ENCODE measurements at regions not wholly inside any gene's neighbourhood (a gene's known extent, or its start where the extent isn't known, plus 50 kb on each side); places are given as distances from the start of the nearest gene placed in this dataset.

DNA sequence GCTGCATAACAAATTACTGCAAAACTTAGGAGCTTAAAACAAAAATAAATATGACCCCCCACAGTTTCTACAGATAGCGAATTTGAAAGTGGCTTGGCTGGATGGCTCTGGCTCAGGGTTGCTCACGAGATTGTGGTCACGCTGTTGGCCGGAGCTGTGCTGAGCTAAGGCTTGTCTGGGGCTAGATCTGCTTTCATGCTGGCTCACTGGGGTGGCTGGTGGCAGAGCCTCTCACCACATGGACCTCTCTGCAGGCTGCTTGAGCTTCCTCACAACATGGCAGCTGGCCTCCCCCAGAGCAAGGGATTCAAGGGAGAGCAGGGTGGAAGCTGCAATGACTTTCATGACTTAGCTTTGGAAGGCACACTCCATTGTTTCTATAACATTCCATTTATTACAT lies 354.1 kb downstream of the SHQ1 start:
- no peak overlapping the region for H3K27ac ChIP-seq (ENCODE audit: low read depth)
- H2AFZ ChIP-seq: no peak overlapping the region; the same call in 1 of the 2 replicates
- Mint-ChIP-seq H3K27ac (no peak overlapping the region), H3K4me1 (peaks cover 12% of the 10 kb centered on the region; the same call in 2 of the 3 replicates), H3K9me3 (0 out of 3 replicates have a peak, but pooled peaks cover 8% of the 10 kb centered on the region), H3K4me3 (no peak overlapping the region), H3K36me3 (ENCODE audit: low read depth) (no peaks in the 10 kb centered on the region), H3K27me3 (ENCODE audit: insufficient read depth, low read depth, poor library complexity) (peaks cover 9% of the 10 kb centered on the region)
- no peaks in the 10 kb centered on the region for H4K20me1 ChIP-seq (replicated peaks; ENCODE audit: insufficient read depth)
- H3K4me1 ChIP-seq (ENCODE audit: insufficient read depth): peaks cover 6% of the 10 kb centered on the region; the same call in 1 of the 2 replicates
- no peak for TF ChIP-seq EZH2phosphoT487 (IDR thresholded peaks at IDR 0.05; ENCODE audit: unreplicated experiment)
- TF ChIP-seq, protein P1, sequence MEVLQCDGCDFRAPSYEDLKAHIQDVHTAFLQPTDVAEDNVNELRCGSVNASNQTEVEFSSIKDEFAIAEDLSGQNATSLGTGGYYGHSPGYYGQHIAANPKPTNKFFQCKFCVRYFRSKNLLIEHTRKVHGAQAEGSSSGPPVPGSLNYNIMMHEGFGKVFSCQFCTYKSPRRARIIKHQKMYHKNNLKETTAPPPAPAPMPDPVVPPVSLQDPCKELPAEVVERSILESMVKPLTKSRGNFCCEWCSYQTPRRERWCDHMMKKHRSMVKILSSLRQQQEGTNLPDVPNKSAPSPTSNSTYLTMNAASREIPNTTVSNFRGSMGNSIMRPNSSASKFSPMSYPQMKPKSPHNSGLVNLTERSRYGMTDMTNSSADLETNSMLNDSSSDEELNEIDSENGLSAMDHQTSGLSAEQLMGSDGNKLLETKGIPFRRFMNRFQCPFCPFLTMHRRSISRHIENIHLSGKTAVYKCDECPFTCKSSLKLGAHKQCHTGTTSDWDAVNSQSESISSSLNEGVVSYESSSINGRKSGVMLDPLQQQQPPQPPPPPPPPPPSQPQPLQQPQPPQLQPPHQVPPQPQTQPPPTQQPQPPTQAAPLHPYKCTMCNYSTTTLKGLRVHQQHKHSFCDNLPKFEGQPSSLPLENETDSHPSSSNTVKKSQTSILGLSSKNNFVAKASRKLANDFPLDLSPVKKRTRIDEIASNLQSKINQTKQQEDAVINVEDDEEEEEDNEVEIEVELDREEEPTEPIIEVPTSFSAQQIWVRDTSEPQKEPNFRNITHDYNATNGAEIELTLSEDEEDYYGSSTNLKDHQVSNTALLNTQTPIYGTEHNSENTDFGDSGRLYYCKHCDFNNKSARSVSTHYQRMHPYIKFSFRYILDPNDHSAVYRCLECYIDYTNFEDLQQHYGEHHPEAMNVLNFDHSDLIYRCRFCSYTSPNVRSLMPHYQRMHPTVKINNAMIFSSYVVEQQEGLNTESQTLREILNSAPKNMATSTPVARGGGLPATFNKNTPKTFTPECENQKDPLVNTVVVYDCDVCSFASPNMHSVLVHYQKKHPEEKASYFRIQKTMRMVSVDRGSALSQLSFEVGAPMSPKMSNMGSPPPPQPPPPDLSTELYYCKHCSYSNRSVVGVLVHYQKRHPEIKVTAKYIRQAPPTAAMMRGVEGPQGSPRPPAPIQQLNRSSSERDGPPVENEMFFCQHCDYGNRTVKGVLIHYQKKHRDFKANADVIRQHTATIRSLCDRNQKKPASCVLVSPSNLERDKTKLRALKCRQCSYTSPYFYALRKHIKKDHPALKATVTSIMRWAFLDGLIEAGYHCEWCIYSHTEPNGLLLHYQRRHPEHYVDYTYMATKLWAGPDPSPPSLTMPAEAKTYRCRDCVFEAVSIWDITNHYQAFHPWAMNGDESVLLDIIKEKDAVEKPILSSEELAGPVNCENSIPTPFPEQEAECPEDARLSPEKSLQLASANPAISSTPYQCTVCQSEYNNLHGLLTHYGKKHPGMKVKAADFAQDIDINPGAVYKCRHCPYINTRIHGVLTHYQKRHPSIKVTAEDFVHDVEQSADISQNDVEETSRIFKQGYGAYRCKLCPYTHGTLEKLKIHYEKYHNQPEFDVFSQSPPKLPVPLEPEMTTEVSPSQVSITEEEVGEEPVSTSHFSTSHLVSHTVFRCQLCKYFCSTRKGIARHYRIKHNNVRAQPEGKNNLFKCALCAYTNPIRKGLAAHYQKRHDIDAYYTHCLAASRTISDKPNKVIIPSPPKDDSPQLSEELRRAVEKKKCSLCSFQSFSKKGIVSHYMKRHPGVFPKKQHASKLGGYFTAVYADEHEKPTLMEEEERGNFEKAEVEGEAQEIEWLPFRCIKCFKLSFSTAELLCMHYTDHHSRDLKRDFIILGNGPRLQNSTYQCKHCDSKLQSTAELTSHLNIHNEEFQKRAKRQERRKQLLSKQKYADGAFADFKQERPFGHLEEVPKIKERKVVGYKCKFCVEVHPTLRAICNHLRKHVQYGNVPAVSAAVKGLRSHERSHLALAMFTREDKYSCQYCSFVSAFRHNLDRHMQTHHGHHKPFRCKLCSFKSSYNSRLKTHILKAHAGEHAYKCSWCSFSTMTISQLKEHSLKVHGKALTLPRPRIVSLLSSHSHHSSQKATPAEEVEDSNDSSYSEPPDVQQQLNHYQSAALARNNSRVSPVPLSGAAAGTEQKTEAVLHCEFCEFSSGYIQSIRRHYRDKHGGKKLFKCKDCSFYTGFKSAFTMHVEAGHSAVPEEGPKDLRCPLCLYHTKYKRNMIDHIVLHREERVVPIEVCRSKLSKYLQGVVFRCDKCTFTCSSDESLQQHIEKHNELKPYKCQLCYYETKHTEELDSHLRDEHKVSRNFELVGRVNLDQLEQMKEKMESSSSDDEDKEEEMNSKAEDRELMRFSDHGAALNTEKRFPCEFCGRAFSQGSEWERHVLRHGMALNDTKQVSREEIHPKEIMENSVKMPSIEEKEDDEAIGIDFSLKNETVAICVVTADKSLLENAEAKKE (CRISPR knock-in tag; IDR thresholded peaks at IDR 0.05): no peak
- TF ChIP-seq JUNB (IDR thresholded peaks at IDR 0.05; ENCODE audit: unreplicated experiment): no peak
- no peak for TF ChIP-seq CREB1 (CRISPR knock-in tag; IDR thresholded peaks at IDR 0.05; ENCODE audit: low read depth)
- TF ChIP-seq, protein P2, sequence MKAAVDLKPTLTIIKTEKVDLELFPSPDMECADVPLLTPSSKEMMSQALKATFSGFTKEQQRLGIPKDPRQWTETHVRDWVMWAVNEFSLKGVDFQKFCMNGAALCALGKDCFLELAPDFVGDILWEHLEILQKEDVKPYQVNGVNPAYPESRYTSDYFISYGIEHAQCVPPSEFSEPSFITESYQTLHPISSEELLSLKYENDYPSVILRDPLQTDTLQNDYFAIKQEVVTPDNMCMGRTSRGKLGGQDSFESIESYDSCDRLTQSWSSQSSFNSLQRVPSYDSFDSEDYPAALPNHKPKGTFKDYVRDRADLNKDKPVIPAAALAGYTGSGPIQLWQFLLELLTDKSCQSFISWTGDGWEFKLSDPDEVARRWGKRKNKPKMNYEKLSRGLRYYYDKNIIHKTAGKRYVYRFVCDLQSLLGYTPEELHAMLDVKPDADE (IDR thresholded peaks at IDR 0.05): no peak
- TF ChIP-seq, protein P3, sequence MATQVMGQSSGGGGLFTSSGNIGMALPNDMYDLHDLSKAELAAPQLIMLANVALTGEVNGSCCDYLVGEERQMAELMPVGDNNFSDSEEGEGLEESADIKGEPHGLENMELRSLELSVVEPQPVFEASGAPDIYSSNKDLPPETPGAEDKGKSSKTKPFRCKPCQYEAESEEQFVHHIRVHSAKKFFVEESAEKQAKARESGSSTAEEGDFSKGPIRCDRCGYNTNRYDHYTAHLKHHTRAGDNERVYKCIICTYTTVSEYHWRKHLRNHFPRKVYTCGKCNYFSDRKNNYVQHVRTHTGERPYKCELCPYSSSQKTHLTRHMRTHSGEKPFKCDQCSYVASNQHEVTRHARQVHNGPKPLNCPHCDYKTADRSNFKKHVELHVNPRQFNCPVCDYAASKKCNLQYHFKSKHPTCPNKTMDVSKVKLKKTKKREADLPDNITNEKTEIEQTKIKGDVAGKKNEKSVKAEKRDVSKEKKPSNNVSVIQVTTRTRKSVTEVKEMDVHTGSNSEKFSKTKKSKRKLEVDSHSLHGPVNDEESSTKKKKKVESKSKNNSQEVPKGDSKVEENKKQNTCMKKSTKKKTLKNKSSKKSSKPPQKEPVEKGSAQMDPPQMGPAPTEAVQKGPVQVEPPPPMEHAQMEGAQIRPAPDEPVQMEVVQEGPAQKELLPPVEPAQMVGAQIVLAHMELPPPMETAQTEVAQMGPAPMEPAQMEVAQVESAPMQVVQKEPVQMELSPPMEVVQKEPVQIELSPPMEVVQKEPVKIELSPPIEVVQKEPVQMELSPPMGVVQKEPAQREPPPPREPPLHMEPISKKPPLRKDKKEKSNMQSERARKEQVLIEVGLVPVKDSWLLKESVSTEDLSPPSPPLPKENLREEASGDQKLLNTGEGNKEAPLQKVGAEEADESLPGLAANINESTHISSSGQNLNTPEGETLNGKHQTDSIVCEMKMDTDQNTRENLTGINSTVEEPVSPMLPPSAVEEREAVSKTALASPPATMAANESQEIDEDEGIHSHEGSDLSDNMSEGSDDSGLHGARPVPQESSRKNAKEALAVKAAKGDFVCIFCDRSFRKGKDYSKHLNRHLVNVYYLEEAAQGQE (IDR thresholded peaks at IDR 0.05; ENCODE audit: unreplicated experiment): no peak
- TF ChIP-seq, protein P4, sequence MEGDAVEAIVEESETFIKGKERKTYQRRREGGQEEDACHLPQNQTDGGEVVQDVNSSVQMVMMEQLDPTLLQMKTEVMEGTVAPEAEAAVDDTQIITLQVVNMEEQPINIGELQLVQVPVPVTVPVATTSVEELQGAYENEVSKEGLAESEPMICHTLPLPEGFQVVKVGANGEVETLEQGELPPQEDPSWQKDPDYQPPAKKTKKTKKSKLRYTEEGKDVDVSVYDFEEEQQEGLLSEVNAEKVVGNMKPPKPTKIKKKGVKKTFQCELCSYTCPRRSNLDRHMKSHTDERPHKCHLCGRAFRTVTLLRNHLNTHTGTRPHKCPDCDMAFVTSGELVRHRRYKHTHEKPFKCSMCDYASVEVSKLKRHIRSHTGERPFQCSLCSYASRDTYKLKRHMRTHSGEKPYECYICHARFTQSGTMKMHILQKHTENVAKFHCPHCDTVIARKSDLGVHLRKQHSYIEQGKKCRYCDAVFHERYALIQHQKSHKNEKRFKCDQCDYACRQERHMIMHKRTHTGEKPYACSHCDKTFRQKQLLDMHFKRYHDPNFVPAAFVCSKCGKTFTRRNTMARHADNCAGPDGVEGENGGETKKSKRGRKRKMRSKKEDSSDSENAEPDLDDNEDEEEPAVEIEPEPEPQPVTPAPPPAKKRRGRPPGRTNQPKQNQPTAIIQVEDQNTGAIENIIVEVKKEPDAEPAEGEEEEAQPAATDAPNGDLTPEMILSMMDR (conservative IDR thresholded peaks at IDR 0.05; ENCODE audit: low read depth in 2 of 2): no peak
- no peak for TF ChIP-seq STAT1 (IDR thresholded peaks at IDR 0.05; ENCODE audit: unreplicated experiment)
- no peak for TF ChIP-seq ZNF331 (CRISPR knock-in tag; IDR thresholded peaks at IDR 0.05; ENCODE audit: low read depth)
- TF ChIP-seq EZH2 (IDR thresholded peaks at IDR 0.05; ENCODE audit: low read depth, unreplicated experiment): no peak
- no peak for TF ChIP-seq NANOG (IDR thresholded peaks at IDR 0.05; ENCODE audit: borderline replicate concordance)
- no peak for TF ChIP-seq POLR2AphosphoS5 (IDR thresholded peaks at IDR 0.05; ENCODE audit: low read depth)
- no peak for TF ChIP-seq ZNF114 (CRISPR knock-in tag; IDR thresholded peaks at IDR 0.05)
- no peak for DNase-seq (ENCODE audit: low spot score)
- H3K79me2 ChIP-seq (replicated peaks; ENCODE audit: insufficient read depth): no peaks in the 10 kb centered on the region
- ATAC-seq: no peak
- peaks cover 9% of the 10 kb centered on the region; the same call in 1 of the 2 replicates for H3K9me2 ChIP-seq (ENCODE audit: insufficient read depth)
- no peaks in the 10 kb centered on the region for H3K27me3 ChIP-seq (ENCODE audit: insufficient read depth)
- no peaks in the 10 kb centered on the region for H3F3A ChIP-seq (replicated peaks; ENCODE audit: low read depth)
- no peak overlapping the region for H3K4me3 ChIP-seq
- H3K36me3 ChIP-seq (ENCODE audit: insufficient read depth): no peaks in the 10 kb centered on the region
- no peak overlapping the region for H3K4me2 ChIP-seq
